Activated naive CD8-positive, alpha-beta T cell treated with anti-CD3 and anti-CD28 coated beads, Interleukin-2, amount 10 ng/mL, durations not matched to agents 7 days and 5 days (primary cell): ENCODE measurements at regions not wholly inside any gene's neighbourhood (a gene's known extent, or its start where the extent isn't known, plus 50 kb on each side); places are given as distances from the start of the nearest gene placed in this dataset.
"Not testable (repeated sequence)": the region's sequence is repeated elsewhere in the genome, so short reads cannot be mapped to it uniquely, and the experiment has no call there.

Source experiments
- ATAC-seq: fragments of 150-1000 bp; cut with Tn5 transposase; one replicate; pipeline ENCODE4 v1.10.0; 2021; ENCODE audit warnings: low read depth, moderate library complexity
- POLR2A ChIA-PET: fragments of 350-600 bp; sonication (Branson Sonifier 250); formaldehyde crosslinking; loops from one replicate; lab custom pipeline; 2021; ENCODE audit warnings: antibody characterized with exemption; lab: Charles Lee
- DNase-seq: peaks from one replicate; pipeline ENCODE4 v3.0.0; 2021
- H3K27ac Mint-ChIP-seq: one replicate; pipeline ENCODE4 v1.8.0; 2022; ENCODE audit warnings: mild to moderate bottlenecking, mixed read lengths
- H3K27me3 Mint-ChIP-seq: one replicate; pipeline ENCODE4 v1.8.0; 2022; ENCODE audit warnings: mild to moderate bottlenecking, moderate library complexity, mixed read lengths
- H3K36me3 Mint-ChIP-seq: one replicate; pipeline ENCODE4 v1.8.0; 2021; ENCODE audit warnings: mild to moderate bottlenecking, mixed read lengths
- H3K4me1 Mint-ChIP-seq: one replicate; pipeline ENCODE4 v1.8.0; 2021; ENCODE audit warnings: mixed read lengths
- H3K4me3 Mint-ChIP-seq: one replicate; pipeline ENCODE4 v1.8.0; 2022; ENCODE audit warnings: mild to moderate bottlenecking, moderate library complexity, mixed read lengths
- H3K9me3 Mint-ChIP-seq: one replicate; pipeline ENCODE4 v1.8.0; 2021; ENCODE audit warnings: mixed read lengths

- H3K36me3 Mint-ChIP-seq = no peaks in the 10 kb centered on the region
- H3K27me3 Mint-ChIP-seq = no peaks in the 10 kb centered on the region
- H3K27ac Mint-ChIP-seq = no peak overlapping the region
- ATAC-seq (no peak), DNase-seq (no peak)
- H3K4me3 Mint-ChIP-seq = no peak overlapping the region
- peaks cover 1% of the 10 kb centered on the region for H3K9me3 Mint-ChIP-seq
- POLR2A ChIA-PET = no interaction called here
- H3K4me1 Mint-ChIP-seq = no peaks in the 10 kb centered on the region
Measured at GRCh38 chr6:103838457-103838856, 1021.3 kb downstream of the HACE1 start.

- H3K4me3 Mint-ChIP-seq = no peak overlapping the region
- H3K36me3 Mint-ChIP-seq = no peaks in the 10 kb centered on the region
- POLR2A ChIA-PET = no interaction called here
- no peaks in the 10 kb centered on the region for H3K4me1 Mint-ChIP-seq
- ATAC-seq = no peak
- no peak overlapping the region for H3K27ac Mint-ChIP-seq
- H3K27me3 Mint-ChIP-seq = no peaks in the 10 kb centered on the region
- H3K9me3 Mint-ChIP-seq = peaks cover 2% of the 10 kb centered on the region
- no peak for DNase-seq
Measured at GRCh38 chr6:103826209-103826608, 1033.5 kb downstream of the HACE1 start.

GRCh38 chr6:103820148-103820547, 1039.6 kb downstream of the HACE1 start:
- no peak for ATAC-seq
- DNase-seq = no peak
- POLR2A ChIA-PET = no interaction called here
- Mint-ChIP-seq H3K4me1 (no peaks in the 10 kb centered on the region), H3K27me3 (no peaks in the 10 kb centered on the region), H3K36me3 (no peaks in the 10 kb centered on the region), H3K27ac (no peak overlapping the region), H3K4me3 (no peak overlapping the region), H3K9me3 (peaks cover 2% of the 10 kb centered on the region)

- Mint-ChIP-seq H3K4me3 (no peak overlapping the region), H3K9me3 (peaks cover 2% of the 10 kb centered on the region), H3K36me3 (no peaks in the 10 kb centered on the region)
Measured at GRCh38 chr6:103819509-103819908, 1040.2 kb downstream of the HACE1 start.

GRCh38 chr6:103812970-103813369, 1046.7 kb downstream of the HACE1 start:
- H3K4me3 Mint-ChIP-seq = no peak overlapping the region
- DNase-seq = no peak
- no peaks in the 10 kb centered on the region for H3K36me3 Mint-ChIP-seq
- no peaks in the 10 kb centered on the region for H3K9me3 Mint-ChIP-seq
- ATAC-seq = no peak
- no peaks in the 10 kb centered on the region for H3K27me3 Mint-ChIP-seq
- H3K27ac Mint-ChIP-seq = no peak overlapping the region
- no peaks in the 10 kb centered on the region for H3K4me1 Mint-ChIP-seq
- POLR2A ChIA-PET = no interaction called here

More at GRCh38 chr6:103819509-103819908, 1040.2 kb downstream of the HACE1 start:
- no peaks in the 10 kb centered on the region for H3K27me3 Mint-ChIP-seq
- no peak for DNase-seq
- H3K4me1 Mint-ChIP-seq = no peaks in the 10 kb centered on the region
- H3K27ac Mint-ChIP-seq = no peak overlapping the region
- POLR2A ChIA-PET = no interaction called here
- no peak for ATAC-seq

GRCh38 chr6:103801901-103802479, 1057.7 kb downstream of the HACE1 start:
- H3K4me1 Mint-ChIP-seq, H3K36me3 Mint-ChIP-seq, H3K27me3 Mint-ChIP-seq, H3K4me3 Mint-ChIP-seq, DNase-seq, ATAC-seq, H3K9me3 Mint-ChIP-seq, POLR2A ChIA-PET, H3K27ac Mint-ChIP-seq: not testable (repeated sequence)

- Mint-ChIP-seq H3K27me3 (no peaks in the 10 kb centered on the region), H3K27ac (no peak overlapping the region), H3K4me1 (no peaks in the 10 kb centered on the region), H3K9me3 (no peaks in the 10 kb centered on the region), H3K36me3 (no peaks in the 10 kb centered on the region), H3K4me3 (no peak overlapping the region)
- DNase-seq (no peak), ATAC-seq (no peak)
- POLR2A ChIA-PET = no interaction called here
Measured at GRCh38 chr6:103799971-103800670, 1059.6 kb downstream of the HACE1 start.

- no peaks in the 10 kb centered on the region for H3K36me3 Mint-ChIP-seq
- DNase-seq (no peak), ATAC-seq (no peak)
- H3K9me3 Mint-ChIP-seq = no peaks in the 10 kb centered on the region
- POLR2A ChIA-PET = no interaction called here
- no peaks in the 10 kb centered on the region for H3K27me3 Mint-ChIP-seq
- no peak overlapping the region for H3K27ac Mint-ChIP-seq
- H3K4me3 Mint-ChIP-seq = no peak overlapping the region
- no peaks in the 10 kb centered on the region for H3K4me1 Mint-ChIP-seq
Measured at GRCh38 chr6:103798166-103798565, 1061.6 kb downstream of the HACE1 start.

- no peak for ATAC-seq
- Mint-ChIP-seq H3K36me3 (no peaks in the 10 kb centered on the region), H3K27me3 (no peaks in the 10 kb centered on the region), H3K4me1 (no peaks in the 10 kb centered on the region), H3K4me3 (no peak overlapping the region), H3K9me3 (no peaks in the 10 kb centered on the region), H3K27ac (no peak overlapping the region)
- POLR2A ChIA-PET = no interaction called here
- DNase-seq = no peak
Measured at GRCh38 chr6:103797738-103798137, 1062.0 kb downstream of the HACE1 start.

GRCh38 chr6:103791458-103791857, 1068.3 kb downstream of the HACE1 start:
- H3K36me3 Mint-ChIP-seq = no peaks in the 10 kb centered on the region
- H3K9me3 Mint-ChIP-seq = peaks cover 2% of the 10 kb centered on the region
- DNase-seq = no peak
- H3K4me1 Mint-ChIP-seq = no peaks in the 10 kb centered on the region
- POLR2A ChIA-PET = no interaction called here
- H3K4me3 Mint-ChIP-seq = no peak overlapping the region
- no peaks in the 10 kb centered on the region for H3K27me3 Mint-ChIP-seq
- H3K27ac Mint-ChIP-seq = no peak overlapping the region
- ATAC-seq = no peak

- POLR2A ChIA-PET = no interaction called here
- no peaks in the 10 kb centered on the region for H3K27me3 Mint-ChIP-seq
- no peak overlapping the region for H3K4me3 Mint-ChIP-seq
- no peak overlapping the region for H3K27ac Mint-ChIP-seq
- peaks cover 2% of the 10 kb centered on the region for H3K9me3 Mint-ChIP-seq
- no peaks in the 10 kb centered on the region for H3K36me3 Mint-ChIP-seq
- no peak for ATAC-seq
- DNase-seq = no peak
- H3K4me1 Mint-ChIP-seq = no peaks in the 10 kb centered on the region
Measured at GRCh38 chr6:103784117-103784516, 1075.6 kb downstream of the HACE1 start.

- Mint-ChIP-seq H3K27me3 (no peaks in the 10 kb centered on the region), H3K4me1 (no peaks in the 10 kb centered on the region), H3K9me3 (peaks cover 2% of the 10 kb centered on the region), H3K4me3 (no peak overlapping the region), H3K36me3 (no peaks in the 10 kb centered on the region), H3K27ac (no peak overlapping the region)
- no peak for ATAC-seq
- POLR2A ChIA-PET = no interaction called here
- DNase-seq = no peak
Measured at GRCh38 chr6:103783329-103783728, 1076.4 kb downstream of the HACE1 start.

GRCh38 chr6:103769431-103769830, 1090.3 kb downstream of the HACE1 start:
- no peaks in the 10 kb centered on the region for H3K36me3 Mint-ChIP-seq
- no peaks in the 10 kb centered on the region for H3K4me1 Mint-ChIP-seq
- DNase-seq (no peak), ATAC-seq (no peak)
- POLR2A ChIA-PET = no interaction called here
- H3K27ac Mint-ChIP-seq = no peak overlapping the region
- H3K9me3 Mint-ChIP-seq = no peaks in the 10 kb centered on the region
- H3K27me3 Mint-ChIP-seq = no peaks in the 10 kb centered on the region
- H3K4me3 Mint-ChIP-seq = no peak overlapping the region

GRCh38 chr6:103750603-103751002, 1109.1 kb downstream of the HACE1 start:
- Mint-ChIP-seq H3K4me3 (no peak overlapping the region), H3K9me3 (peaks cover 2% of the 10 kb centered on the region), H3K4me1 (no peaks in the 10 kb centered on the region), H3K36me3 (no peaks in the 10 kb centered on the region), H3K27me3 (no peaks in the 10 kb centered on the region), H3K27ac (no peak overlapping the region)
- no peak for ATAC-seq
- DNase-seq = no peak
- POLR2A ChIA-PET = no interaction called here
